ENCODE measurements at regions not wholly inside any gene's neighbourhood (a gene's known extent, or its start where the extent isn't known, plus 50 kb on each side); places are given as distances from the start of the nearest gene placed in this dataset.

DNA sequence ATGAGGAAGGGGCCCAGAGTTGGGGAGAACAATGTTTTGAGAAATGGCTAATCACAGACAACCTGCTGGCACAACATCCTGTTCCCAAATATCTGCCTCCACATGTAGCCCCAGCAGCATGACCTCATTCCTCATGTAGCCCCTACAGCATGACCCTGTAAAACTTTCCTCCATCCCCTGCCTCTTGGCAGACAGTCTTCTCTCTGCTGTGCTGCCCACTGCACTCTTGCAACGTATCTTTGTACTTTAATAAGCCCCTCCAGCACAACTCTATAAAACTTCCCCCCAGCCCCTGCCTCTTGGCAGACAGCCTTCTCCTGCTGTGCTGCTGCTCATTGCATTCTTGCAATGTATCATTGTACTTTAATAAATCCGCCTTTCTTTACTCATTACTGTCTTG, 278.8 kb downstream of the HDGFL1 start:
- DNase-seq (ENCODE audit: low read depth), result no peak
- TF ChIP-seq CTCF (IDR thresholded peaks at IDR 0.05; ENCODE audit: insufficient read depth, low read length, poor library complexity, severe bottlenecking), result no peak
- no peaks in the 10 kb centered on the region for H3K36me3 ChIP-seq (ENCODE audit: control insufficient read depth, insufficient read depth, low read length)
- no peaks in the 10 kb centered on the region for H3K27me3 ChIP-seq (ENCODE audit: control insufficient read depth, insufficient read depth, low read length)
- no peak overlapping the region for H3K4me3 ChIP-seq (ENCODE audit: low read depth, low read length)

DNA sequence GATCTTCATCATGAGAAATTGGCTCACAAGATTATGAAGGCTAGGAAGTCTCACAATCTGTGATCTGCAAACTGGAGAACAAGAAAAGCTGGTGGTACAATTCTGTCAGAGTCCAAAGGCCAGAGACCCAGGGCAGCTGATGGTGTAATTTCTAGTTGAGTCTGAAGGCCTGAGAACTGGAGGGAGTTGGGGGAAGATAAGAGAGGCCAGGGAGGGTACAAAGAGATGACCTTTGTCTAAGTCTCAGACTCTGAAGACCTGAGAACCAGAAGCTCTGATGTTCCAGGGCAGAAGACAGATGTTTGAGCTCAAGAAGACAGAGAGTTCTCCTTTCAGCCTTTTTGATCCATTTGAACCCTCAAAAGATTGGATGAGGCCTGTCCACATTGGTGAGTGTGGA, 280.6 kb downstream of the HDGFL1 start:
- no peaks in the 10 kb centered on the region for H3K27me3 ChIP-seq (ENCODE audit: control insufficient read depth, insufficient read depth, low read length)
- no peak for DNase-seq (ENCODE audit: low read depth)
- H3K36me3 ChIP-seq (ENCODE audit: control insufficient read depth, insufficient read depth, low read length), result no peaks in the 10 kb centered on the region
- H3K4me3 ChIP-seq (ENCODE audit: low read depth, low read length), result no peak overlapping the region
- no peak for TF ChIP-seq CTCF (IDR thresholded peaks at IDR 0.05; ENCODE audit: insufficient read depth, low read length, poor library complexity, severe bottlenecking)

DNA sequence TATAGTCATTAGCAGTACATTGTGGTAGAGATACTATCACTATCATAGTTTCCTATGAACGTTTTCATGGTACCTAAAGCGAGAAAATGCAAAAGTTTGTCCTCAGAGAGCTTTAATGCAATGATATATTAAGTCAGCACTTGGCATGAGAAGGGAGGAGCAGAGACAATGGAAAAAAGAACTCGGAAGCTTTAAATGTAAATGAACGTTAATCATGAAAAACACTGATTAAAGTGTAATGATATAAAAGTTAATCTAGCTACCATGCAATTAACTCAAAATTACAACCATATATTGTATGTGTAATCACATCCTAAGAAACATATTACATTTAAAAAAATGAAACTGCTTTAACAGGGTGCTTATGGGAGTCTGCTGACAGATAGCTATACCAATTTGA, 282.7 kb downstream of the HDGFL1 start:
- Histone ChIP-seq H3K4me3 (ENCODE audit: low read depth, low read length) (no peak overlapping the region), H3K27me3 (ENCODE audit: control insufficient read depth, insufficient read depth, low read length) (no peaks in the 10 kb centered on the region), H3K36me3 (ENCODE audit: control insufficient read depth, insufficient read depth, low read length) (no peaks in the 10 kb centered on the region)
- no peak for DNase-seq (ENCODE audit: low read depth)
- TF ChIP-seq CTCF (IDR thresholded peaks at IDR 0.05; ENCODE audit: insufficient read depth, low read length, poor library complexity, severe bottlenecking), result no peak

GRCh38 chr6:22873513-22874136, 304.3 kb downstream of the HDGFL1 start:
- TF ChIP-seq CTCF (IDR thresholded peaks at IDR 0.05; ENCODE audit: insufficient read depth, low read length, poor library complexity, severe bottlenecking), result no peak
- no peaks in the 10 kb centered on the region for H3K36me3 ChIP-seq (ENCODE audit: control insufficient read depth, insufficient read depth, low read length)
- no peaks in the 10 kb centered on the region for H3K27me3 ChIP-seq (ENCODE audit: control insufficient read depth, insufficient read depth, low read length)
- no peak for DNase-seq (ENCODE audit: low read depth)
- H3K4me3 ChIP-seq (ENCODE audit: low read depth, low read length), result no peak overlapping the region

DNA sequence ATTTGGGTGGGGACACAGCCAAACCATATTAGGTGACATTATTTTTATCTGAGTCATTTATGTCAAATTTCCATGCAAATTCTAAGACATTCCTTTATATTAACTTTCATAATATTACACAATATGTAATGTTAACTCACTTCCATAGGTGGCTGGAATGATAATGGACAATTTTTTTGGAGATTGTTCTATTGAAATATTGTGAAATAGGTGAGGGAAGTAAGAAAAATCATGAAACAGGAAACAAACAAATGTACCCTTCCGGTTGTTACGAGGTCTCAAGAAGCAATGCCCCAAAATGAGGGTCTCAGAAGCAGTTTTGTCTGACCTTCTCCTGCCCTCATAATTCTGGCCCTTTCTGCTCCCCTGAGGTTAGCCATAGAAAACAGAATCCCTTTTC, 306.5 kb downstream of the HDGFL1 start:
- TF ChIP-seq CTCF (IDR thresholded peaks at IDR 0.05; ENCODE audit: insufficient read depth, low read length, poor library complexity, severe bottlenecking), result no peak
- DNase-seq (ENCODE audit: low read depth), result no peak
- H3K27me3 ChIP-seq (ENCODE audit: control insufficient read depth, insufficient read depth, low read length), result no peaks in the 10 kb centered on the region

DNA sequence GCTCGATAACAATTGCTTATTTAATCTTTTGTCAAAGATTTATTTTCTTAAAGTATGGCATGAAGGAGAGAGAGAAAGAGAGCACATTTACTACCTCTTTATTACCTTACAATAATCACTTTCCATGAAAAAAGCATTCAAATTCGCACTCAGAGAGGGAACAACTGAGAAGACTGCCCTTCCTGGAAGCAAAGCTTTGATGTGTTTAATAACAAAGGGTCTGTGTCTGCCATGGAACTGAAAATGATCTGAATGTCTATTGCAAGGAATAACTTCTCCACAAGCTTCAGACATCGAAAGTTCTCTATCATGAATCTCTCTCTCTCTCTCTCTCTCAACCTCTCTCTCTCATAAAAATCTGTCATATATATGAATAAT, 308.9 kb downstream of the HDGFL1 start:
- Histone ChIP-seq H3K36me3 (ENCODE audit: control insufficient read depth, insufficient read depth, low read length) (no peaks in the 10 kb centered on the region), H3K27me3 (ENCODE audit: control insufficient read depth, insufficient read depth, low read length) (no peaks in the 10 kb centered on the region), H3K4me3 (ENCODE audit: low read depth, low read length) (no peak overlapping the region)
- no peak for DNase-seq (ENCODE audit: low read depth)
- no peak for TF ChIP-seq CTCF (IDR thresholded peaks at IDR 0.05; ENCODE audit: insufficient read depth, low read length, poor library complexity, severe bottlenecking)

More for the DNA sequence above, 306.5 kb downstream of the HDGFL1 start:
- no peak overlapping the region for H3K4me3 ChIP-seq (ENCODE audit: low read depth, low read length)
- H3K36me3 ChIP-seq (ENCODE audit: control insufficient read depth, insufficient read depth, low read length), result no peaks in the 10 kb centered on the region

All from kidney epithelial cell (primary cell).